Stomach (tissue), 8 donors: ENCODE measurements at regions not wholly inside any gene's neighbourhood (a gene's known extent, or its start where the extent isn't known, plus 50 kb on each side); places are given as distances from the start of the nearest gene placed in this dataset.
A peak's percentile ranks its signal among the peaks of the same experiment; 100 is the strongest.

Source experiments
- DNase-seq, 2 donors: peaks; one replicate each; pipeline versions ENCODE4 v3.0.0 to v3.0.0-alpha.2; 2013 to 2019
- H3K27ac ChIP-seq, 5 donors: fragments of 200-600 bp in 4 of 5; sonication (generic) in 4 of 5; one replicate each; pipeline ENCODE4 v1.5.1; 2013 to 2019; ENCODE audit warnings: mild to moderate bottlenecking in 1 of 5, moderate library complexity in 1 of 5
- H3K27me3 ChIP-seq, 3 donors: fragments of 200-600 bp; sonication (generic); one replicate each; pipeline ENCODE4 v1.5.1; 2017 to 2019; ENCODE audit warnings: mixed run types in 1 of 3
- H3K36me3 ChIP-seq, 4 donors: fragments of 200-600 bp; sonication (generic); 1 replicate in 3 of 4; 2 replicates in 1 of 4; pipeline ENCODE4 v1.5.1; 2016 to 2019
- H3K4me1 ChIP-seq, 4 donors: fragments of 200-600 bp; sonication (generic); one replicate each; pipeline ENCODE4 v1.5.1; 2016 to 2019
- H3K4me3 ChIP-seq, 4 donors: fragments of 200-600 bp; sonication (generic) in 3 of 4; one replicate each; pipeline ENCODE4 v1.5.1; 2016 to 2019; ENCODE audit warnings: mild to moderate bottlenecking in 1 of 4
- H3K9me3 ChIP-seq, 4 donors: fragments of 200-600 bp; sonication (generic); one replicate each; pipeline ENCODE4 v1.5.1; 2016 to 2019
- EP300 ChIP-seq: sonication (generic); formaldehyde crosslinking; IDR thresholded peaks from one replicate; pipeline ENCODE4 v1.6.1; 2017; ENCODE audit warnings: antibody characterized with exemption
- POLR2A ChIP-seq, 4 donors: fragments of 450-650 bp; IDR thresholded peaks; one replicate each; pipeline ENCODE4 v1.6.1; 2016; ENCODE audit warnings: antibody characterized with exemption in 4 of 4, control low read depth in 2 of 4, mild to moderate bottlenecking in 1 of 4, moderate library complexity in 1 of 4
- POLR2AphosphoS5 ChIP-seq, 3 donors: sonication (generic); formaldehyde crosslinking; IDR thresholded peaks; one replicate each; pipeline ENCODE4 v1.6.1; 2016; ENCODE audit warnings: antibody characterized with exemption in 3 of 3
- WGBS, 5 donors: extraction: QIAGEN DNeasy Blood & Tissue Kit in 3 of 5; methylation state at CpG; one replicate each; pipeline versions ENCODE4 v1.1.5 to v1.1.7; 2013 to 2018; 5-methylcytosine and 5-hydroxymethylcytosine counted together
- intact Hi-C: fragments of 100-400 bp; cut with DNase I; formaldehyde crosslinking; loops from one replicate; pipeline ENCODE4 v1.15.1; 2023; ENCODE audit warnings: low total_unique reads
- TF ChIP-seq, protein P1 (sequence below), 7 experiments: fragments of 450-650 bp in 4 of 7; fragments of 200-600 bp in 3 of 7; sonication (generic) in 3 of 7; IDR thresholded peaks; one replicate each; pipeline ENCODE4 v1.5.1; 2016 to 2019; ENCODE audit warnings: antibody characterized with exemption in 7 of 7, control low read depth in 2 of 7, mild to moderate bottlenecking in 1 of 7
- donor health status: healthy with polysubstance abuse.
- donor health status: Bipolar disorder and iron deficiency.
- donor health status: healthy.

DNA sequence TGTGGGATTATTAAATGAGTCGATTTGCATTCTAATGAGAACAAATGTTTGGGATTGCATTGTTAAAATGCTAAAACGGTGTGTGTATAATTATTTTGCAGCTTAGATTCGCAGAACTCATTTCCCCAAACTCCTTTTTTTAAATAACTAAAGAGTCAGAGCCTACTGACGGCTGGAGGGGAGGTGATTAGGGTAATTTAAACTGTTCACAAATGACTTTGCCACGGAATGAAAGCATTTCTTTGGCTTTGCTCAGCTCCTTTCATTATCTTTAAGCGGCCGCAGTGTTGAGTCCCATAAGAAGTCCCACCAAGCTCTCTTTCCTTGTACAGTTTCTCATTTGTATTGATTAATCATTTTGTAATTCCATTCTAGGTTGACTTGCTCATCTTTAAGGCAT, 1632.8 kb downstream of the MAT2B start:
- WGBS, 5 donors, result 35 to 46% (median 38%) methylated on average over 7 of the region's 7 CpGs
- TF ChIP-seq POLR2AphosphoS5 (IDR thresholded peaks at IDR 0.05) (no peak), EP300 (no peak), POLR2A (IDR thresholded peaks at IDR 0.05) (no peak)
- TF ChIP-seq, protein P1, sequence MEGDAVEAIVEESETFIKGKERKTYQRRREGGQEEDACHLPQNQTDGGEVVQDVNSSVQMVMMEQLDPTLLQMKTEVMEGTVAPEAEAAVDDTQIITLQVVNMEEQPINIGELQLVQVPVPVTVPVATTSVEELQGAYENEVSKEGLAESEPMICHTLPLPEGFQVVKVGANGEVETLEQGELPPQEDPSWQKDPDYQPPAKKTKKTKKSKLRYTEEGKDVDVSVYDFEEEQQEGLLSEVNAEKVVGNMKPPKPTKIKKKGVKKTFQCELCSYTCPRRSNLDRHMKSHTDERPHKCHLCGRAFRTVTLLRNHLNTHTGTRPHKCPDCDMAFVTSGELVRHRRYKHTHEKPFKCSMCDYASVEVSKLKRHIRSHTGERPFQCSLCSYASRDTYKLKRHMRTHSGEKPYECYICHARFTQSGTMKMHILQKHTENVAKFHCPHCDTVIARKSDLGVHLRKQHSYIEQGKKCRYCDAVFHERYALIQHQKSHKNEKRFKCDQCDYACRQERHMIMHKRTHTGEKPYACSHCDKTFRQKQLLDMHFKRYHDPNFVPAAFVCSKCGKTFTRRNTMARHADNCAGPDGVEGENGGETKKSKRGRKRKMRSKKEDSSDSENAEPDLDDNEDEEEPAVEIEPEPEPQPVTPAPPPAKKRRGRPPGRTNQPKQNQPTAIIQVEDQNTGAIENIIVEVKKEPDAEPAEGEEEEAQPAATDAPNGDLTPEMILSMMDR (IDR thresholded peaks at IDR 0.05), result no peak
- intact Hi-C loops, result no loop called here

DNA sequence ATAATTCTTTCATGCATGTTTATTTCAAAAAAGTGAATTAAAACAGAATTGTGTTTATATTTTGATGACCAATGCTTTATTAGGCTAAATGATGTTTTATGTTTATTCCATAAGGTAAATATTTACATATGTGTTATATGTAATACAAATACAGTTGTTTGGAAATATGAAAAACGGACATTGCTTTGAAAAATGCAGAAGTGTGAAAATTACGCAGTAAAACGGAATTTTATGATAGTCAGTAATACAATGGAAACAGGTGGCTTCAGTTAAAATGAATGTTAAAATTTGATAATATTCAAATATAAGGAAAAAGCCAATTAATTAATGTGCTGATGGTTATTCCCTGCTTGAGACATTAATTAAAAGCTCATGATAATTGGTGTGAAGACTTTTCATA, 1633.8 kb downstream of the MAT2B start:
- 69 to 77% (median 75%) methylated on average over 3 of the region's 3 CpGs for WGBS, 5 donors
- no peaks in the 10 kb centered on the region for H3K27me3 ChIP-seq
- TF ChIP-seq POLR2A (IDR thresholded peaks at IDR 0.05) (no peak), EP300 (no peak), POLR2AphosphoS5 (IDR thresholded peaks at IDR 0.05) (no peak)
- TF ChIP-seq, protein P1 (IDR thresholded peaks at IDR 0.05), result no peak
- H3K4me3 ChIP-seq, result no peak overlapping the region
- H3K36me3 ChIP-seq, result no peaks in the 10 kb centered on the region
- intact Hi-C loops, result no loop called here
- H3K9me3 ChIP-seq, result no peaks in the 10 kb centered on the region
- H3K4me1 ChIP-seq, result peaks cover 0 to 5% (median 0%) of the 10 kb centered on the region in 4 donors
- DNase-seq, result no peak
- no peak overlapping the region for H3K27ac ChIP-seq

More for the DNA sequence above, 1632.8 kb downstream of the MAT2B start:
- DNase-seq, result no peak
- Histone ChIP-seq H3K4me1 (peaks cover 0 to 5% (median 0%) of the 10 kb centered on the region in 4 donors), H3K4me3 (no peak overlapping the region), H3K36me3 (no peaks in the 10 kb centered on the region), H3K27me3 (no peaks in the 10 kb centered on the region), H3K27ac (no peak overlapping the region), H3K9me3 (no peaks in the 10 kb centered on the region)

DNA sequence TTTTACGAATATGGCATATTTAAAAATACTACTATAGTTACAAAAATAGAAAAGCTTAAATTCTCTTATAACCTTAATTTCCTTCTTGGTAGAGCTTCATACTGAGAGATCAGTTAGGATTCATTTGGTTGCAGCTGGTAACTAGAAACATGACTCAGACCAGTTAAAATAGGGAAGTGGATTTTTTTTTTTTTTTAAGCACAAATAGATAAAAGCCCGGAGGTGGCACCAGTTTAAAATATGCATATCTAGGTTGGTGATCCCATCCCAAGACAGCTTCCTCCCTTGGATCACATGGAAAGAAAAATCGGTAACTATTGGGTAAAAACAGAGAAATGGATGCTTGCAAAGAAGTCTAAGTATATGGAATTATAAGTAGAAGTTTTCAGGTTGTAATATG, 1634.3 kb downstream of the MAT2B start:
- DNase-seq, result no peak
- 59 to 65% (median 62%) methylated on average over 3 of the region's 3 CpGs for WGBS, 5 donors
- no peak for TF ChIP-seq POLR2AphosphoS5 (IDR thresholded peaks at IDR 0.05)
- TF ChIP-seq EP300, result no peak
- TF ChIP-seq POLR2A (IDR thresholded peaks at IDR 0.05), result no peak
- TF ChIP-seq, protein P1 (IDR thresholded peaks at IDR 0.05), result no peak

DNA sequence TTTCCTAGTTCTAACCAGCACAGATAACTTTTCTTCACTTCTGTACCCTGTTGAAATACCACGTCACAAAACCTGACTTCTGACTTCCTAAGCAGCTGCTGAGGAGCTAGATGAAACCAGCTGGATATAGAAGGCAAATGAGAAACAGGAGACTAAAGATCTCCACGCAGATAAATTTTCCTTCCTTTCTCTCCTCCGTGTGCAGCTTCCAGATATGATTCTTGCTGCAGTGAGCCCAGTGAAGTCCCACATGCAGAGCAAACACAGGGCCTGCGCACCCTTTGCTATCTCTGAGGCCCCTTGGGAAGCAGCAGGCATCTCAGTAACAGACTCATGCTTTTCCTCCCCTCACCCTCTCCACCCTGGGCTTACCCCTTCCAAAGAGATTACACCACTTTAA, 1638.3 kb downstream of the MAT2B start:
- Histone ChIP-seq H3K27me3 (no peaks in the 10 kb centered on the region), H3K4me1 (no peaks in the 10 kb centered on the region), H3K4me3 (no peak overlapping the region), H3K36me3 (no peaks in the 10 kb centered on the region), H3K27ac (no peak overlapping the region), H3K9me3 (no peaks in the 10 kb centered on the region)
- DNase-seq, result peak in 1 of 2 donors; percentile 5
- 22 to 33% (median 33%) methylated on average over 4 of the region's 4 CpGs for WGBS, 5 donors
- TF ChIP-seq POLR2AphosphoS5 (IDR thresholded peaks at IDR 0.05) (no peak), POLR2A (IDR thresholded peaks at IDR 0.05) (no peak), EP300 (no peak)
- TF ChIP-seq, protein P1 (IDR thresholded peaks at IDR 0.05), result no peak
- intact Hi-C loops, result no loop called here

More for the DNA sequence above, 1634.3 kb downstream of the MAT2B start:
- H3K4me1 ChIP-seq, result peaks cover 0 to 5% (median 0%) of the 10 kb centered on the region in 4 donors
- no peaks in the 10 kb centered on the region for H3K9me3 ChIP-seq
- no peaks in the 10 kb centered on the region for H3K36me3 ChIP-seq
- intact Hi-C loops, result no loop called here
- H3K4me3 ChIP-seq, result no peak overlapping the region
- no peak overlapping the region for H3K27ac ChIP-seq
- H3K27me3 ChIP-seq, result no peaks in the 10 kb centered on the region
